Endothelial cell of umbilical vein (primary cell): ENCODE measurements at regions not wholly inside any gene's neighbourhood (a gene's known extent, or its start where the extent isn't known, plus 50 kb on each side); places are given as distances from the start of the nearest gene placed in this dataset.

Experiments used
- BruUV-seq: library from RNA; stranded (reverse); fragments of 400-500 nt; replicated peaks from 2 replicates; lab custom pipeline; 2021; lab: Mats Ljungman, UMichigan
- CTCF ChIA-PET: fragments of 300-600, 350-600 bp; sonication (Branson Sonifier 250); formaldehyde crosslinking; loops from one replicate; lab custom pipeline; 2021; ENCODE audit warnings: antibody characterized with exemption, inconsistent platforms; lab: Charles Lee
- POLR2A ChIA-PET: fragments of 300-600, 350-600 bp; sonication (Branson Sonifier 250); formaldehyde crosslinking; loops from one replicate; lab custom pipeline; 2021; ENCODE audit warnings: antibody characterized with exemption, inconsistent platforms; lab: Charles Lee
- DNase-seq: peaks from one replicate; pipeline ENCODE4 v3.0.0-alpha.2; 2011; ENCODE audit warnings: low read depth, low spot score
- FAIRE-seq: peaks from 2 replicates; lab custom pipeline; 2011; peaks lifted over from hg19 to GRCh38; lab: Jason Lieb, UNC
- H2AFZ ChIP-seq: 2 replicates; pipeline ENCODE4 v1.6.0; 2012; ENCODE audit warnings: low read depth, low read length, control low read depth, inconsistent platforms
- H3K27ac ChIP-seq: 2 replicates; pipeline ENCODE4 v1.5.1; 2011; ENCODE audit warnings: low read depth, mild to moderate bottlenecking, control low read depth, low read length, moderate library complexity; ENCODE audit not compliant: insufficient read depth
- H3K27me3 ChIP-seq, 2 experiments: 2 replicates each; pipeline versions ENCODE4 v1.6.0 to v1.6.1; 2011; ENCODE audit warnings: low read length in 2 of 2, mixed read lengths in 1 of 2; ENCODE audit not compliant: control insufficient read depth in 2 of 2, insufficient read depth in 2 of 2
- H3K36me3 ChIP-seq, 2 experiments: 2 replicates in 1 of 2; 3 replicates in 1 of 2; pipeline ENCODE4 v1.5.1; 2011; ENCODE audit warnings: low read length in 2 of 2, mild to moderate bottlenecking in 1 of 2, moderate library complexity in 1 of 2; ENCODE audit not compliant: control insufficient read depth in 2 of 2, insufficient read depth in 2 of 2; ENCODE audit errors: extremely low read depth in 1 of 2
- H3K4me1 ChIP-seq: 3 replicates; pipeline ENCODE4 v1.5.1; 2011; ENCODE audit warnings: mild to moderate bottlenecking, low read length; ENCODE audit not compliant: control insufficient read depth, insufficient read depth; ENCODE audit errors: extremely low read depth
- H3K4me2 ChIP-seq: 2 replicates; pipeline ENCODE4 v1.6.1; 2011; ENCODE audit warnings: low read length, control low read depth, mixed read lengths; ENCODE audit not compliant: insufficient read depth
- H3K4me3 ChIP-seq, 3 experiments: fragments of 200-600 bp in 1 of 3; sonication (generic), shearing (Covaris generic) in 1 of 3; replicated peaks in 1 of 3; 2 replicates each; pipeline ENCODE4 v1.5.1; 2011 to 2016; ENCODE audit warnings: control low read depth in 3 of 3, low read length in 3 of 3, mild to moderate bottlenecking in 2 of 3, inconsistent platforms in 1 of 3, low read depth in 1 of 3, moderate library complexity in 1 of 3; ENCODE audit not compliant: insufficient read depth in 1 of 3
- H3K79me2 ChIP-seq: 2 replicates; pipeline ENCODE4 v1.6.0; 2012; ENCODE audit warnings: low read length, inconsistent platforms; ENCODE audit not compliant: control insufficient read depth, insufficient read depth
- H3K9ac ChIP-seq: replicated peaks from 2 replicates; pipeline ENCODE3; 2011; ENCODE audit warnings: low read length, control low read depth; ENCODE audit not compliant: insufficient read depth; ENCODE audit errors: extremely low read depth
- H3K9me1 ChIP-seq: replicated peaks from 3 replicates; pipeline ENCODE4 v1.6.0; 2011; ENCODE audit warnings: mild to moderate bottlenecking, low read length; ENCODE audit not compliant: control insufficient read depth, insufficient read depth; ENCODE audit errors: extremely low read depth
- H3K9me3 ChIP-seq: replicated peaks from 2 replicates; pipeline ENCODE4 v1.5.1; 2012; ENCODE audit warnings: low read length, inconsistent platforms; ENCODE audit not compliant: control insufficient read depth, insufficient read depth
- H4K20me1 ChIP-seq: replicated peaks from 2 replicates; pipeline ENCODE3; 2011; ENCODE audit warnings: mild to moderate bottlenecking, low read length; ENCODE audit not compliant: control insufficient read depth, insufficient read depth; ENCODE audit errors: extremely low read depth
- EZH2 ChIP-seq: IDR thresholded peaks from 2 replicates; pipeline ENCODE4 v1.6.1; 2012; ENCODE audit warnings: borderline replicate concordance, low read depth, mild to moderate bottlenecking, moderate library complexity, low read length, inconsistent platforms; ENCODE audit not compliant: severe bottlenecking
- GATA2 ChIP-seq: IDR thresholded peaks from 2 replicates; pipeline ENCODE4 v1.7.0; 2011; ENCODE audit warnings: low read depth, mild to moderate bottlenecking, moderate library complexity, mixed read lengths, low read length; ENCODE audit not compliant: insufficient read length, insufficient read depth
- JUN ChIP-seq: IDR thresholded peaks from 2 replicates; pipeline ENCODE4 v1.6.1; 2011; ENCODE audit warnings: borderline replicate concordance, low read depth; ENCODE audit not compliant: insufficient read length, insufficient read depth
- MAX ChIP-seq: IDR thresholded peaks from 2 replicates; pipeline ENCODE4 v1.6.1; 2011; ENCODE audit not compliant: insufficient read depth, insufficient read length
- POLR2A ChIP-seq: IDR thresholded peaks from 2 replicates; pipeline ENCODE4 v1.6.1; 2012; ENCODE audit warnings: low read depth, mild to moderate bottlenecking, control low read depth, low read length
- POLR2AphosphoS5 ChIP-seq: IDR thresholded peaks from 2 replicates; pipeline ENCODE4 v1.6.1; 2012; ENCODE audit warnings: low read depth, mild to moderate bottlenecking, control low read depth, low read length, moderate library complexity; ENCODE audit not compliant: insufficient read depth
- dilution Hi-C: fragments of 300-500 bp; cut with MboI; formaldehyde crosslinking; loops from one replicate; pipeline ENCODE4 v1.15.0; 2019; ENCODE audit warnings: low sequenced_read_pairs; ENCODE audit not compliant: extremely low pct_ligation_motif_present
- intact Hi-C: fragments of 100-400 bp; cut with micrococcal nuclease; formaldehyde crosslinking; loops from one replicate; pipeline ENCODE4 v1.10.0; 2022

- H3K27me3 ChIP-seq: peaks cover 5 to 13% of the 10 kb centered on the region in 2 experiments
- H3K9ac ChIP-seq: no peak overlapping the region
- H3K4me2 ChIP-seq: no peak overlapping the region
- DNase-seq: no peak
- no peaks in the 10 kb centered on the region for H3K9me3 ChIP-seq
- dilution Hi-C loops: no loop called here
- TF ChIP-seq MAX: no peak
- no peak for TF ChIP-seq POLR2A
- TF ChIP-seq GATA2: no peak
- no peak for TF ChIP-seq EZH2
- no TSS peak for BruUV-seq
- POLR2A ChIA-PET: no interaction called here
- intact Hi-C loops: no loop called here
- H3K9me1 ChIP-seq: no peaks in the 10 kb centered on the region
- no peak overlapping the region for H3K27ac ChIP-seq
- H3K4me3 ChIP-seq: no peak overlapping the region
- H2AFZ ChIP-seq: no peak overlapping the region
- H3K4me1 ChIP-seq: no peaks in the 10 kb centered on the region
- no peak for FAIRE-seq
- CTCF ChIA-PET: no interaction called here
- H3K36me3 ChIP-seq: no peaks in the 10 kb centered on the region
- no peaks in the 10 kb centered on the region for H4K20me1 ChIP-seq
- no peaks in the 10 kb centered on the region for H3K79me2 ChIP-seq
These were observed 507.8 kb downstream of the TBC1D4 start for GRCh38 chr13:74973935-74974879.

- no peaks in the 10 kb centered on the region for H3K9me1 ChIP-seq
- DNase-seq: no peak
- H3K4me1 ChIP-seq: peaks cover 9% of the 10 kb centered on the region
- H2AFZ ChIP-seq: no peak overlapping the region
- CTCF ChIA-PET: interaction anchor here (1.2 kb wide), 1 partner anchor 11 kb away, joined by 3 read pairs; no protein-coding TSS in a partner anchor
- TF ChIP-seq EZH2 (no peak), POLR2AphosphoS5 (no peak), JUN (no peak), GATA2 (no peak)
- H3K79me2 ChIP-seq: no peaks in the 10 kb centered on the region
- intact Hi-C loops: loop anchor here (5.0 kb wide), 1 partner anchor 248 kb away; no protein-coding TSS in a partner anchor
- H3K4me3 ChIP-seq: no peak overlapping the region
- H3K36me3 ChIP-seq: no peaks in the 10 kb centered on the region
- no peak overlapping the region for H3K27ac ChIP-seq
- peaks cover 5 to 14% of the 10 kb centered on the region in 2 experiments for H3K27me3 ChIP-seq
- no peak overlapping the region for H3K4me2 ChIP-seq
- no peaks in the 10 kb centered on the region for H3K9me3 ChIP-seq
- dilution Hi-C loops: no loop called here
- no peaks in the 10 kb centered on the region for H4K20me1 ChIP-seq
- no TSS peak for BruUV-seq
- POLR2A ChIA-PET: no interaction called here
- FAIRE-seq: no peak
- H3K9ac ChIP-seq: no peak overlapping the region
These were observed 512.5 kb downstream of the TBC1D4 start for GRCh38 chr13:74969419-74969818.
